GM12864 (cell line): ENCODE measurements at regions not wholly inside any gene's neighbourhood (a gene's known extent, or its start where the extent isn't known, plus 50 kb on each side); places are given as distances from the start of the nearest gene placed in this dataset.

ENCODE experiments used
- DNase-seq: peaks from one replicate; pipeline ENCODE4 v3.0.0-alpha.2; 2011; ENCODE audit warnings: low read depth
- H3K4me3 ChIP-seq: 2 replicates; pipeline ENCODE4 v1.5.1; 2011; ENCODE audit warnings: mild to moderate bottlenecking, low read depth, low read length, control low read depth
- TF ChIP-seq, protein P1 (sequence below): IDR thresholded peaks from 2 replicates; pipeline ENCODE4 v1.5.1; 2011; ENCODE audit warnings: low read depth, mild to moderate bottlenecking, moderate library complexity, low read length, control low read depth, inconsistent platforms; ENCODE audit errors: missing control alignments

- H3K4me3 ChIP-seq = no peak overlapping the region
- TF ChIP-seq, protein P1, sequence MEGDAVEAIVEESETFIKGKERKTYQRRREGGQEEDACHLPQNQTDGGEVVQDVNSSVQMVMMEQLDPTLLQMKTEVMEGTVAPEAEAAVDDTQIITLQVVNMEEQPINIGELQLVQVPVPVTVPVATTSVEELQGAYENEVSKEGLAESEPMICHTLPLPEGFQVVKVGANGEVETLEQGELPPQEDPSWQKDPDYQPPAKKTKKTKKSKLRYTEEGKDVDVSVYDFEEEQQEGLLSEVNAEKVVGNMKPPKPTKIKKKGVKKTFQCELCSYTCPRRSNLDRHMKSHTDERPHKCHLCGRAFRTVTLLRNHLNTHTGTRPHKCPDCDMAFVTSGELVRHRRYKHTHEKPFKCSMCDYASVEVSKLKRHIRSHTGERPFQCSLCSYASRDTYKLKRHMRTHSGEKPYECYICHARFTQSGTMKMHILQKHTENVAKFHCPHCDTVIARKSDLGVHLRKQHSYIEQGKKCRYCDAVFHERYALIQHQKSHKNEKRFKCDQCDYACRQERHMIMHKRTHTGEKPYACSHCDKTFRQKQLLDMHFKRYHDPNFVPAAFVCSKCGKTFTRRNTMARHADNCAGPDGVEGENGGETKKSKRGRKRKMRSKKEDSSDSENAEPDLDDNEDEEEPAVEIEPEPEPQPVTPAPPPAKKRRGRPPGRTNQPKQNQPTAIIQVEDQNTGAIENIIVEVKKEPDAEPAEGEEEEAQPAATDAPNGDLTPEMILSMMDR = no peak
These were observed 185.6 kb upstream of the FSTL5 start for GRCh38 chr4:162349395-162349794.

GRCh38 chr4:162347842-162348213, 184.0 kb upstream of the FSTL5 start:
- DNase-seq = no peak
- TF ChIP-seq, protein P1 = no peak
- H3K4me3 ChIP-seq = no peak overlapping the region

More at GRCh38 chr4:162349395-162349794, 185.6 kb upstream of the FSTL5 start:
- no peak for DNase-seq

GRCh38 chr4:162347156-162347841, 183.5 kb upstream of the FSTL5 start:
- TF ChIP-seq, protein P1 = no peak
- no peak for DNase-seq
- H3K4me3 ChIP-seq = no peak overlapping the region

DNA sequence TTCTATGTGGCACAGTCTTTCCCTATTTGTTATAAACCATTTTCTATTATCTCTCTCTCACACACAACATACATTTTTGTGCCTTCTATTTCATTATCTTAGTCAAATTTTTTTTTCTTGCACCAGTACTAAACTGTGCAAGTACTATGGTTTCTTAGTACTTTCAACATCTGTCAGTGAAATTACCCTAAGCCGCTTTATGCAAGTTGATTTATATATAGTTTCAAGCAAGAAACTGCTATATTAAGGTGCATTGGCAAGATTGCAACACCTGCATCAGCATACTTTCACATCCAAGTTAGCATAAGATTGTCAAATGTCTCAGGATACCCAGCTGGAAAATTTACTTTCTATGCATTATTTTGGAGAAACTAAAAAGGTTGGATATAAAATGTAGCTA, 180.2 kb upstream of the FSTL5 start:
- TF ChIP-seq, protein P1 = no peak
- H3K4me3 ChIP-seq = no peak overlapping the region
- DNase-seq = no peak

GRCh38 chr4:162341533-162341932, 177.7 kb upstream of the FSTL5 start:
- H3K4me3 ChIP-seq = no peak overlapping the region
- DNase-seq = no peak
- TF ChIP-seq, protein P1 = no peak

GRCh38 chr4:162323919-162324318, 160.1 kb upstream of the FSTL5 start:
- TF ChIP-seq, protein P1 = no peak
- no peak for DNase-seq
- H3K4me3 ChIP-seq = no peak overlapping the region

DNA sequence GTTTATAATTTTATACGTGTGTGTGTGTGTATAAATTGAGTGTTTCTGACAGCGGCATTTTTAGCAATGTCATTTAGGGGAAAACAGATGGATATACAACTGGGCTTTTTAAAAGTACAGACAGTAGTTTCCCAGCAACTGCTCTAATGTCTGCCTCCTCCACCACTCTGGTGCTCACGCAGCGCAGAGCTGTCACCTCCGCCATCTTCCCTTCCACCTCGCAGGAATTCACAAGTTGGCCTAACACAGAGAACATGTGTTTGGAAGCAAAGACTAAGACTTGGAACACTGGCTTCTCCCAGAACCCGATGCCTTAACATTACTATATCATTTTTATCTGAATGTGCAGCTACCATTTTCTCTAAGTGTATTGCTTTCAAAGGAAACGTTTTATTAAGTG, 158.3 kb upstream of the FSTL5 start:
- no peak overlapping the region for H3K4me3 ChIP-seq
- DNase-seq = no peak
- TF ChIP-seq, protein P1 = no peak
